ENCODE measurements at regions not wholly inside any gene's neighbourhood (a gene's known extent, or its start where the extent isn't known, plus 50 kb on each side); places are given as distances from the start of the nearest gene placed in this dataset.

GRCh38 chr9:116090030-116090770 is 63.4 kb upstream of the PAPPA start:
- TF ChIP-seq CTCF (IDR thresholded peaks at IDR 0.05) (no peak), POLR2A (IDR thresholded peaks at IDR 0.05) (no peak)
